Left colon (tissue), 2 donors: ENCODE measurements at regions not wholly inside any gene's neighbourhood (a gene's known extent, or its start where the extent isn't known, plus 50 kb on each side); places are given as distances from the start of the nearest gene placed in this dataset.

Experiments used
- ATAC-seq: fragments of 200-7000 bp; cut with Tn5 transposase; one replicate; pipeline ENCODE4 v1.9.1; 2020; ENCODE audit warnings: mild to moderate bottlenecking, moderate library complexity
- DNase-seq, 2 donors: peaks; one replicate each; pipeline ENCODE4 v3.0.0-alpha.2; 2020
- intact Hi-C, 2 donors: fragments of 100-400 bp; cut with DNase I in 1 of 2; cut with micrococcal nuclease in 1 of 2; formaldehyde crosslinking; loops; one replicate each; pipeline versions ENCODE4 v1.11.2 to v1.14.0; 2022; cut with DNase I, micrococcal nuclease
- donor health status: DM: no; HTN: no; CAD: no.
- donor health status: DM: yes; HTN: yes; CAD: no.

GRCh38 chr10:31621733-31622132, 302.7 kb downstream of the ZEB1 start:
- no peak for DNase-seq
- intact Hi-C loops = no loop called here
- ATAC-seq = no peak

GRCh38 chr10:31620226-31621151, 301.5 kb downstream of the ZEB1 start:
- ATAC-seq = no peak
- peak; percentile 43 to 53 for DNase-seq
- intact Hi-C loops = no loop called here

GRCh38 chr10:31619531-31620061, 300.6 kb downstream of the ZEB1 start:
- ATAC-seq (no peak), DNase-seq (no peak)
- intact Hi-C loops = no loop called here

- intact Hi-C loops = no loop called here
- DNase-seq (no peak), ATAC-seq (no peak)
Measured at GRCh38 chr10:31618541-31619291, 299.7 kb downstream of the ZEB1 start.

GRCh38 chr10:31617757-31618156, 298.7 kb downstream of the ZEB1 start:
- intact Hi-C loops = no loop called here
- ATAC-seq (no peak), DNase-seq (no peak)

- no peak for DNase-seq
- intact Hi-C loops = no loop called here
- no peak for ATAC-seq
Measured at GRCh38 chr10:31617133-31617532, 298.1 kb downstream of the ZEB1 start.

- DNase-seq = no peak
- intact Hi-C loops = no loop called here
- no peak for ATAC-seq
Measured at GRCh38 chr10:31615129-31615528, 296.1 kb downstream of the ZEB1 start.

- intact Hi-C loops = no loop called here
- DNase-seq (no peak), ATAC-seq (no peak)
Measured at GRCh38 chr10:31614611-31615010, 295.6 kb downstream of the ZEB1 start.

GRCh38 chr10:31612082-31612481, 293.1 kb downstream of the ZEB1 start:
- intact Hi-C loops = no loop called here
- no peak for ATAC-seq

GRCh38 chr10:31611161-31611560, 292.1 kb downstream of the ZEB1 start:
- no peak for ATAC-seq
- intact Hi-C loops = no loop called here
- no peak for DNase-seq

More at GRCh38 chr10:31612082-31612481, 293.1 kb downstream of the ZEB1 start:
- no peak for DNase-seq

- intact Hi-C loops = no loop called here
- ATAC-seq = no peak
- DNase-seq = no peak
Measured at GRCh38 chr10:31607481-31607880, 288.5 kb downstream of the ZEB1 start.

GRCh38 chr10:31606841-31607240, 287.8 kb downstream of the ZEB1 start:
- intact Hi-C loops = no loop called here
- no peak for ATAC-seq
- DNase-seq = no peak

- intact Hi-C loops = no loop called here
- DNase-seq (no peak), ATAC-seq (no peak)
Measured at GRCh38 chr10:31605861-31606525, 287.0 kb downstream of the ZEB1 start.

GRCh38 chr10:31605426-31605825, 286.4 kb downstream of the ZEB1 start:
- DNase-seq (no peak), ATAC-seq (no peak)
- intact Hi-C loops = no loop called here

- no peak for DNase-seq
- intact Hi-C loops = no loop called here
Measured at GRCh38 chr10:31604646-31605170, 285.7 kb downstream of the ZEB1 start.

GRCh38 chr10:31604096-31604495, 285.1 kb downstream of the ZEB1 start:
- intact Hi-C loops = no loop called here
- ATAC-seq = no peak
- no peak for DNase-seq

More at GRCh38 chr10:31604646-31605170, 285.7 kb downstream of the ZEB1 start:
- no peak for ATAC-seq

GRCh38 chr10:31603235-31604087, 284.4 kb downstream of the ZEB1 start:
- intact Hi-C loops = no loop called here
- peak; percentile 98 for ATAC-seq
- DNase-seq = peak; percentile 92 to 93

- intact Hi-C loops = no loop called here
- peak; percentile 58 to 78 for DNase-seq
- no peak for ATAC-seq
Measured at GRCh38 chr10:31602541-31603234, 283.7 kb downstream of the ZEB1 start.
